COLO829 (cell line): ENCODE measurements at regions not wholly inside any gene's neighbourhood (a gene's known extent, or its start where the extent isn't known, plus 50 kb on each side); places are given as distances from the start of the nearest gene placed in this dataset.
"Not testable (repeated sequence)": the region's sequence is repeated elsewhere in the genome, so short reads cannot be mapped to it uniquely, and the experiment has no call there.

ENCODE experiments used
- DNase-seq: peaks from one replicate; pipeline ENCODE4 v3.0.0; 2012; ENCODE audit warnings: low spot score

DNA sequence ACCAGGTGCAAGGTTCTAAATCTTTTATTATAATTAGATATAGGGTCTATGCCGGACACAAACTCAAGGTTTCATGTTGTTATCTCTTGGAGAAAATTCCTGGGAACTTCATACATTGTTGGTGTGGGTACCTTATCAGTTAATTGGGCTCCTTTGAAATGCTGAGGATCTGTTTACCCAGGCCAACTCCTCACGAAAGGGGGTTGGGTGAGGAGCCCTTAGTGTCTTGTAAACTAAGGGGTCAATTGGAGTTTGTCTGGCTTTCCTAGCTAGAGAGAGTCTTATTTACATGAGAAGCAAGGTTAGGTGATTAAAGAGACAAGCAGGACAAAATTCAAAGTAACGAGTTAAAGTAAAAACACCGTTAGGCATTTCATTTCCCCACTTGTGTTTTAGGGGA, 670.9 kb downstream of the TMEM121 start:
- not testable (repeated sequence) for DNase-seq

DNA sequence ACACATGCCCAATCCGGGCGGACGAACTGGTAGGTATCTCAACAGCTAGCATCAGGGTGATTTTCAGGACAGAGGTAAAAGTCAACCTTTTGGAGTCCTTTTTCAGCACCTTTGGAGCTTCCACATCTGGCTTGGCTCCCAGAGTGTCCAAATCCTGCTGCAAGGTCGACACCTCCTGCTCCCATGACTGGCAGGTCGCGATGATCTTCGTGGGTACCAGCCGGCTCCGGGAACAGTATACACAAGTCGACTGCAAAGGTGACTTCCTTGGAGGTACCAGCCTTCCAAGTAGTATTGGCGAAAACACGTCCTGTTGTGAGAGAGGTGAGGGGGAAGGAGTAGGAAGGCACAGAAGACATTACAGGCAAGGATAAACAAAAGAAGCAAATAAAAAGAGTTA, 672.7 kb downstream of the TMEM121 start:
- DNase-seq: no peak

DNA sequence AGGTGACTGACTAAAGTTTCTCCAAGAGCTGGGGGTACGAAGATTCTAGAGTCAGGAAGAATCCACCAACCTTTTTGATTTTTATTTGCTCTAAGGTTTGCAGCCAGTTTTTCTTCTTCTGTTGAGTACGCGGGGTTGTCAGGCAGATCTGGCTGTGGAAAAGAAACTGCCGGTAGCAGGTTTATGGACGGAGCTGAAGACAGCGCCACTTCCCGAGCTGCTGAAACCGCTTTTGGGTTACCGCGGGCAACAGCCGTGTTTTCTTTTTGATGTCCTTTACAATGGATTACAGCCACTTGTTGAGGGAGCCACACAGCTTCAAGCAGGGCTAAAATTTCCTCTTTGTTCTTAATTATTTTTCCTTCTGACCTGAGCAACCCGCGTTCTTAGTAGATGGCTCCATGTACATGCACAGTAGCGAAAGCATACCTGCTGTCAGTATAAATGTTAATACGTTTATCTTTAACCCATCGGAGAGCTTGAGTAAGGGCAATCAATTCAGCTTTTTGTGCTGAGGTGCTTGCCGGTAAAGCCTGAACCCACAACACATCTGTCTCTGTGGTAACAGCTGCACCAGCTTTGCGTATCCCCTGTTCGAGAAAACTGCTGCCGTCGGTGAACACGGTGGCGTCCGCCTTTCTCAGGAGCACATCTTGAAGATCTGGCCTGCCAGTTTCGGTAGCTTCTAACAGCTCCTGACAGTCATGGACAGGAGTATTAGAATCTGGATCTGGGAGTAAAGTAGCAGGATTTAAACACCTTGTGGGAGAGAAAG, 674.3 kb downstream of the TMEM121 start:
- no peak for DNase-seq

DNA sequence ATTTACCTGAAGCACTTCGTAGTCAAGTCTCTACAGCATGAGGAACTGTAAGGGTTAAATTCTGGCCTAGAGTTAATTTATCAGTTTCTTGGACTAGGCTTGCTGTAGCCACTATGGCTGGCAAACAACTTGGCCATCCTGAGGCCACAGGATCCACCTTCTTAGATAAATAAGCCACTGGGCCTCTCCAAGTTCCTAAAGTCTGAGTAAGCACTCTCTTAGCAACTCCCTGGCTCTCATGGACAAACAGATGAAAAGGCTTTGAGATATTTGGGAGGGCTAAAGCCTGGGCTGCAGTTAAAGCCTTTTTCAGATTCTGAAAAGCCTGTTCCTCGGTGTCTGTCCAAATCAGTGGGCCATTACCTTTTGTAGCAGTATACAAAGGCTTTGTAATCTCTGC, 675.0 kb downstream of the TMEM121 start:
- DNase-seq: no peak

DNA sequence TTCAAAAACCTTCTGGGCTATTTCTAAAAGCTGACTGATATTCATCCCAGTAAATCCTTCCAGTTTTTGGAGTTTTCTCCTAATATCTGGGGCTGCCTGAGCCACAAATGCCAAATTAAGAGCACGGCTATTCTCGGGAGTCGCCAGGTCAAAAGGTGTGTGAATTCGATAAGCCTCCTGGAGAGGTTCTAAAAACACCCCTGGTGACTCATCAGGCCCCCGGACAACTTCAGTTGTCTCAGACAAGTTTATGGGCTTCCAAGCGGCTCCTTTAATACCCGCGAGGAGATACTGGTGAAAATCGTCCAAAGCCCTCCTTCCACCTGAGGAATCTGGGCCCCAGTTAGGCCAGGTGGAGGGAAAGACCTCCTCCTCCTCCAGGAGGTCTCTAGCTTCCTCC, 677.1 kb downstream of the TMEM121 start:
- DNase-seq: no peak

DNA sequence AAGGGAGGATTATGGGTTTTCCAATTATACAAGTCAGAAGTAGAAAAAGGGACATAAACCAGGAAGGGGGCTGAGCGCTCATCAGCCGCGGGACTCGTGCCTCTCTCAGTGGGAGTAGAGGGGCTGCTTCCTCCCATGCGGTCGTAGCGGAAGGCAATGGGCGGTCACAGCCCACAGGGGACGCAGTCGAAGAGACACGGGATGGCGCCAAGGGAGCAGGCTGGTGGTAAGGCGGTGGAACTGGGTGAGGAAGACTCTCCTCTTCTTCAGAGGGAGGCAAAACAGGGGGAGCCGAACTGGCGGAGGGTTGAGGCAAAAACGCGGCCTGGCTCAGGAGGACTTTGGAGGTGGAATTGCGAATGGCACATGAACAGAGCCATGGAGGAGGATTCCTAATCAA, 677.7 kb downstream of the TMEM121 start:
- no peak for DNase-seq

DNA sequence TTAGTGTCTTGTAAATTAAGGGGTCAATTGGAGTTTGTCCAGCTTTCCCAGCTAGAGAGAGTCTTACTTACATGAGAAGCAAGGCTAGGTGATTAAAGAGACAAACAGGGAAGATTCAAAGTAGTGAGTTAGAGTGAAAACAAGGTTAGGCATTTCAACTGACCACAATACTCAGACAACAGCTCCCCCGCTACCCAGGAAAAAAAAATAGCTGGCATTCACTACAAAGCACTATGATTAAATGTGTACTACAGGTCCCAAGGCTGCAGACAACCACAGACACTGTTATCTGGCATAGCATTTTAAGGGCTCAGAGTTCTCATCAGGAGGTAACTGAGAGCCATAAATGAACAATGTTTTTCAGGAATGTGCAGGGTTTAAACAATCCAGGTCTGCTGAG, 680.9 kb downstream of the TMEM121 start:
- DNase-seq: no peak

DNA sequence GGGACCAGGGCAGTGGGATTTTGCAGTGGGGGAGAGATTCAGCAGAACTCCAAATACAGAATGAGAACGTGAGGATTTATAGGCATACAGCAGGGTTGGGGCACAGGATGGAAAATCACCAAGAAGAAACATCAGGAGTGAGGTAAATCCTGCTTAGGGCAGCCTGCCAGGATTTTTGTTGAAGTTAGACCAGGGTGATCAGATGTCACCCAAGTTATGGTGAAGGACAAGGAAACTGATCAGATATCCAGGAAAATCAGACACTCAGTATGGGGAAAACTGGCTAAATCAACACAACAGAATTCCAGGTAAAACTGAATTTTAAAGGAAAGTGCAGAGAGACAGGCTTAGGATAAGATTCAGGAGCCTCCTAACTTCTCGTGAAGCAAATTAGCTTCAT, 682.4 kb downstream of the TMEM121 start:
- no peak for DNase-seq

DNA sequence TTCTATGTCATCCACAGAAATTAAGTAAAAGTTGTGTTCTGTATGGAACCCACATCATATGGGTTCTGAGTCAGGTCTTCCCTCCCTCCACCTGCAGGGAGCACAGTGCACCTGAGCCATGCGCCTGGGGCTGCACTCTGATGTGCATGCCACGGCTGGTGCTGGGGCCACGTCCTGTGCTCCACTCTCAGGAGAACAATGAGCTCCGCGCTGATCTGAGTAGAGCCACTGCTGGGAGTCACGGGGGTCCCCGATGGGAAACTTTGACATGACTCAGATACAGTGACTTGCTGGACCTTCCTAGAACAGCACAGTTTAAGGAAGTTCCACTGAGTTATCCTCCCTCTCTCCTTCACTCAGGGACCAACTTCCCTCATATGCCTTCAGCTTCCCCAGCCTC, 683.4 kb downstream of the TMEM121 start:
- DNase-seq: no peak

DNA sequence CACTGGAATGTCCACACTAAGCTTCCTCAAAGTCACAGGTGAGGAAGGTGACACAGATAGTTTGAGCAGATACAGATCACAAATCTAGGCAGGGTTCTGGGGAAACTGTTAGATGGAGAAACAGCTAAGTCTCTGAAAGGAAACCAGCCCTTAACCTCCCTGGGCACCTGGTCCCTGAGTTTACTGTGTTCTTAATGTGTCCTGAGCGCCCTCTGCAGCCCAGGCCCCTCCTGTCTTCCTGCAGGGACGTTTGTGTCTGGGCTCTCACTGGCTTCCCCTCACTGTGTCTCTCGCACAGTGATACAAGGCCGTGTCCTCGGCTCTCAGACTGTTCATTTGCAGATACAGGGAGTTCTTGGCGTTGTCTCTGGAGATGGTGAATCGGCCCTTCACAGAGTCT, 684.3 kb downstream of the TMEM121 start:
- DNase-seq: no peak

DNA sequence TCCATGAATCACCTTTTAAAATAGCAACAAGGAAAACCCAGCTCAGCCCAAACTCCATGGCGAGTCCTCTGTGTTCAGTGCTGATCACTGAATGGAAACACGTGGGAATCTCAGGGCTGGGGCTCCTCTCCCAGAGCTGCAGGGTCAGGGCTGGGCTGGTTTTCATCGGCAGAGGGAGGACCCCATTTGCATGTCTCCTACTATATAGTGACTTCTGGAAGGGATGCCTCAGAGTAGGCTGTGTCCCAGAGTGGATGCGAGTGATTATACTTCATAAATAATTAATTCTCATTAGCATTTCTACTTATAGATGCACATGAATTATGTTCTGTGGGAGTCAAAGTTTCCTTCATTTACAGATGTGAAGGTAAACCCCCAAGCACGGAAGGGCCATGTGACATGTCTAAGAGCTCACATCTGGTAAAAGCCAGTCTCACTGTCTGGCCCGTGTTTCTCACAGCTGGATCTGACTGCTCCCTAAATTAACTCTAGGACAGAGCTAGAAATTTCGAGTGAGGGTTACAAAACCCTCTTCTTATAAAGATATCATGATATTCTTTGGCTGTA, 685.0 kb downstream of the TMEM121 start:
- DNase-seq: no peak

DNA sequence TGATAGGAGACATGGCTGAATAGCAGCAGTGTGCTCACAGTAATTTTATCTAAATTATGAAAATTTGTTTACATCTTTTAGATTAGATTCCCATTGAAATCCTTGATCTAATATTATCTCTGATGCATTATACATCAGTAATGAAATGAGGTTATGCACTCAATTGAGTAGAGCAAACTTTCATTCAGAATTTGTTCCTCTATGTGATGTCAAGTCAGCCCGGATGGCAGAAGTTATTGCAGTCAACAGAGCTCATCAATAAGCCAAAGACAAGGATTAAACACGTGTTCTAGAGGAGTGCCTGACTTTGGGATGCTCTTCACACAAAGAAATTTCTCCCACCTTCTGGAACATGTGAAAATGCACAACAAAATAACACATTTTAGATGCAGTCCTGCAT, 688.8 kb downstream of the TMEM121 start:
- no peak for DNase-seq

DNA sequence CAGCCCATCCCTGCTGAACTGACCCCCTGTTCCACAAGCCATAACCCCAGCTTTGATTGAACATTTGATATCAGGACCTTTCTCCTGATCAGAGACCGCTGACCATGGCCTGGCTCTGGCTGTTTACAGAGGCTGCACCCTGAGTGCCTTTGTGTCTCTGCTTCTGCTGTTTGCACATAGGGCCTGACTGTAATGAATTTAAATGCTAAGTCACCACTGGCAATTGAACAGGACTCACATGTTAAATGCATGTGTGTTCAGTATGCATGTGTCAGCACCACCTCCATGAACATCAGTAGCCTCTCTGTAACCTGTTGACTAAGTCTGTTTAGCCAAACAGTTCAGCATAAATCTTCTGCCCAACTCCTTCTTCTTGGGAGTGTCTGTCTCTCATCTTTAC, 690.3 kb downstream of the TMEM121 start:
- no peak for DNase-seq

DNA sequence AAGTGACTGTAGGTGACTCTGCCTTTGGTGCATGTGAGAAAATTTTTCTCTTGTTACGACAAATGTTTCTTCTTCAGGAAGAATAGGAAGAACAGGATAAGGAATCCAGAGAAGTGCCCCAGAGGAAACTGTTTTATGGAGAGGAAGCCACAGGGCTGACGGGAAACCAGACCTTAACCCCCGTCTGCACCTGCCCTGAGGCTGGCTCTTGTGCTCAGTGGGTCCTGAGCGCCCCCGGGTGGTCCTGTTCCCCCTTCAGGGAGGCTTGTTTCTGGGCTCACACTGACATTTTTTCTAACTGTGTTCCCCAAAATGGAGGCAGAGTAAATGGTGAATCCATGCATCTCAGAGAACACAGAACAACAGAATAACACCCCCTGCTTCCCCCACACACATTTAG, 691.8 kb downstream of the TMEM121 start:
- no peak for DNase-seq

DNA sequence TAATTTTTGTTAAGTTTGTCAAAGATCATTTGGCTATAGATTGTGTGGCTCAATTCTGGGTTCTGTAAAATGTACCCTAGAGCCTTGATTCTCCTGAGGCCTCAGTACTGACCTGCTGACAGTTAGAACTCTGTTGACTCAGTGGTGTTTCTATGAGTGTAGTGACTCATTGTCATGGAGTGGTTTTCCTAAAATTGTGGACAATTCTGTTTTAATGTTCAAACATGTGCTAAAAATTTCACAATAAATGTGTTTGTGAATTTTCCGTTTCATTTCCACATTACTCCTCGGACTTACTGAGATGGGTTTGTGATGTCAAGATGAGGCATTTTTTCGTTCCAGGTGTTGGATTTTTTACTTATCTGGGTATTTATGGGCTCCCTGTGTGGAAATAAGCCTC, 695.9 kb downstream of the TMEM121 start:
- DNase-seq: no peak

DNA sequence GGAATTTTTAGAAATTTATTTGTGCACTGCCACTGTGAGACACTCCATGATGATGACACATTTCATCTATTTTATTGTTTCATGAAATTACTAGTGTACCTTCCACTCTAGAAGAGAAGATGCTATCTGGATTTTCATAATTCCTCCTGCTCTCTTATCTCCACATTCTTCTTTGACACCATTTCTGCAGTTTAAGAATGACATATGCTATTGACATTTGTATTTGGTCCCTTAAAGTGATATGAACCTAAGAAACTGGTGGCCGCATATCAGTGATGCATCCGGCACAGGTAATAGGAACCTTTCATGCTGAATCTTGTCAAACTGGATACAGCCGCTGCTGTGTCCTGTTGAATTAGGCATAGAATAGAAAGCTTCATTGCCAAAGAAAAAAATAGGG, 696.3 kb downstream of the TMEM121 start:
- DNase-seq: no peak

DNA sequence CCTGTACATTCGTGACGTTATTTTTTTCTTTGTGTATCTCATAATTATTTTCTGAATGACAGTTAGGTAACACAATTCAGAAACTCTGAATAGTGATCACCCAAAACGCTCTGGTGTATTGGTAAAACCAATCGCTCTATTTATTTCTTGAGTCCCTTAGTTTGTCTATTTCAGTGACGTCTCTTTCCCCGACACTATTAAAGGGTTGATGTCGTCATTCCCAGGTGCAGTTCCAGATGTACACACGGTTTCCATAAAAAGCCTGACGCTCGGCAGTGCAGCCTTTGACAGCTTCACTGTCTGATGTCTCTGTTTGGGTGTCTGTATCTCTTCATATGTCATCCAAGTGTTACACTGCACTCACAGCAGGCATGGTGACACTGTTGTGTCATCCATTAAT, 701.4 kb downstream of the TMEM121 start:
- DNase-seq: no peak

DNA sequence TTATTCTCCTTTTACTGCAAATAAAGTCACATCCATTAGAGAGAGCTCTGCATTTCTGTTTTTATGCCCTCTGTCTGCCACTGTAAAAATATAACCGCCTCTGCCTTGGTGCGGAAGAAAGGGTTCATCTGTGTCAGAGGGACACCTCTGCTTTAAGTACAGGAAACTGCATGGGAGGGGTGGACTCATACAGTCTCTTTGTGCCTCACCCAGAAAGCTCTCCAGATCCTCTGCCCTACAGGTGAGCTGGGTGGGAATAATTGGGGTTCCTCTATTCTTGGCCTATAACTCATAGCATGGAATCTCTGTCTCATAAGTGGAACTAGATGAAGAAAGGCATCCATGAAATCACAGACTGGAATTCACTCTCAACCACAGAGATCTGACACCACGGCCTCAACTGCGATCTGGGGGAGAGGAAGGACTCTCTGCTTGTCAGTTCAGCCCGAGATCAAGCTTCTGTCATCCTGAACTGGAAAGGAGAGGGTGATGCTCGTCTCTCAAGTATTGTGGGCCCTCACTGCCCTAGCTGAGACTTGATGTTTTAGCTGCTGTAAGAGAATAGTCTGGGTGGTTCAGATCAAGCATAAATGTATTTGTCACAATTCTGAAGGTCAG, 702.3 kb downstream of the TMEM121 start:
- DNase-seq: no peak

DNA sequence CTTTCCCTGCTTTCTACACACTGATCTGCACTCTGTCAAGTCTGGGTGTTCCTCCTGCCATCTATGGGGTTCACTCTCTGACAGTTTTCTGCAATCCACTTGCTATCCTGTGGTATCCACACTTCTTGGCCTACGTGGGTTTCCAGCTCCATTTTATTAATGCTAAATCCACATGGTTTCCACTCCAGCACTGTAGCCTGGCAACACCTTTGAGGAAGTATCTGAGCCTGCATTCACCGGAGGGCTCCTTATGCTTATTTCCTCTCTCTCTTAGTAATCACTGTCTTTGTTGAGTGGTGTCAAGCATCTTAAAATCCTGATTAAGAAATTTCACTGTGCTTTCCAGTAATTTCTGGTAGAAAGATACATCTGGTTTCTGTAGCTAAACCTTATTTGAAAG, 703.7 kb downstream of the TMEM121 start:
- DNase-seq: no peak

DNA sequence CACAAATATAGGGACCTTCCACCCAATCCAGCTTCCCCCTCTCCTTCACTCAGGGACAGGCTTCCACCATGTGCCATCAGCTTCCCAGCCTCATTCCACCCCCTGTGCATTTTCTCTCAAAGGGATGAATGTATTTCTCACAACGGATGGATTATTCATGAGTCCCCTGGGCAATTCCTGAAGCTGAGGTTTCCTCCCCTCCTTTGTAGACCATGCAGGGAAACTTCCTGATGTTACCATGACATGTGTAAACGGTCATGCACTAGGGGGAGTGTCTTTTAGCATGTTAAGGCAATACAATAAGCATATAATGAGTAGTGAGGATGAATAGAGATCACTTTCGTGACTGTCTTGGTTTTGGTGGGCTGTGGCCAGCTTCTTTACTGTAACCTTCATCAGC, 706.8 kb downstream of the TMEM121 start:
- not testable (repeated sequence) for DNase-seq

DNA sequence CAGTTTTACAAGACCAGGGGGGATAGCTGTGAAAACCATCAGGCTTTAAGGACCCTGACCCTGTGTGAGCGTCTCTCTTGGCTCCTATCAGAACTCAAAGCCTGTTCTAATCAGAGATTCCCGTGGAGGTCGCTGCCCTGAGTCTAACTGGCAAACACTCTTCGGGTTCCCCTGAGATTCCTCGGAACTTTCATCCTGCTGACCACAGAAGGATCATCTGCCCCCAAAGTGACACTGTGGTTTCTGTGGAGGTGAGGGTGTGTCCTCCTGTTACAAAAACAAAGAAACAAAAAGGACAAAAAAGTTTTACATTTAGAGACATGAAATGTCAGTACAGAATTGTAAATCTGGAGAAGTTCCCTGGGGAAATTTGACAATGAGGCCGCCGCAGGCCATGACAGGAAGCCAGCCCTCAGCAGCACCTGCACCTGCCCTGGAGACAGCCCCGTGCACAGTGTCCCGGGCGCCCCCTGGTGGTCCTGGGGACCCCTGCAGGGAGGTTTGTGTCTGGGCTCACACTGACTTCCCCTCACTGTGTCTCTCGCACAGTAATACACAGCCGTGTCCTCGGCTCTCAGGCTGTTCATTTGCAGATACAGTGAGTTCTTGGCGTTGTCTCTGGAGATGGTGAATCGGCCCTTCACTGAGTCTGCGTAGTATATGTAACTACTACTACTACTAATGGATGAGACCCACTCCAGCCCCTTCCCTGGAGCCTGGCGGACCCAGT, 708.3 kb downstream of the TMEM121 start:
- not testable (repeated sequence) for DNase-seq

DNA sequence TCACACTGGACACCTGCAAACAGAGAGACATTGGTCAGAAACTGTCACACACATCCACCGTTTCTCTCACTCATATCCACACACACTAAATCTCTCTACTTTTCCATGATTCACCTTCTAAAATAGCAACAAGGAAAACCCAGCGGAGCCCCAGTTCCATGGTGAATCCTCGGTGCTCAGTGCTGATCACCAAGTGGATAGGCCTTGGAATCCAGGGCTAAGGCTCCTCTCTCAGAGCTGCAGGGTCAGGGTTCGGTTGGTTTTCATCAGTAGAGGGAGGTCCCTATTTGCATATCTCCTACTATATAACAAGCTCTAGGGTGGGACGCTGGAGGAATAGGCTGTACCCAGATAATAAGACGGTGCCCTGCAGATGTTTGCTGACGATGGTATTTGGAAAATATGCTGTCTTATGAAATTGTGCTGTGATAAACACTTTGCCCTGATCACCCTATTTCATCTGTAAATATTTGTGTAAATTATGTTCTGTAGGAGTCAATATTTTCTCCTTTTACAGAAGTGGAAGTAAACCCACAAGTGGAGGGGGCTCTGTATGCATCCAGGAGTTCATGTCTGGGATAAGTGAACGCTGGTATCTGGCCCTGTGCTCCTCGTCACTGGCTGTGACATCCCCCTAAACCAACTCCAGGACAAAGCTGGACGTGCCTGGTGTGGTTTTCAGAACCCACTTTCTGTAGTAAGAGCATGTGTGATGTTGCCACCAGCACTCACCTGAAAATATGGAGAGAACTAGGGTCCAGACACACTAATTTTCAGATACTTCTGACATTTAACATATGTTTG, 709.2 kb downstream of the TMEM121 start:
- no peak for DNase-seq
